MCF 10A (cell line): ENCODE measurements at regions not wholly inside any gene's neighbourhood (a gene's known extent, or its start where the extent isn't known, plus 50 kb on each side); places are given as distances from the start of the nearest gene placed in this dataset.

Experiments
- BruUV-seq: library from RNA; stranded (reverse); fragments of 400-500 nt; replicated peaks from 2 replicates; lab custom pipeline; 2021; lab: Mats Ljungman, UMichigan
- CTCF ChIA-PET: fragments of 300-600 bp; sonication (Branson Sonifier 250); formaldehyde crosslinking; extraction: SDS; loops from one replicate; lab custom pipeline; 2021; ENCODE audit warnings: antibody characterized with exemption, inconsistent platforms; lab: Yijun Ruan, JAX
- POLR2A ChIA-PET: fragments of 300-600, 350-650 bp; sonication (Branson Sonifier 250); formaldehyde crosslinking; extraction: SDS; loops from one replicate; lab custom pipeline; 2020; ENCODE audit warnings: antibody characterized with exemption, inconsistent platforms; lab: Yijun Ruan, JAX
- DNase-seq: peaks from one replicate; pipeline ENCODE4 v3.0.0-alpha.2; 2018; ENCODE audit not compliant: unreplicated experiment
- H3K27ac Mint-ChIP-seq: one replicate; pipeline ENCODE4 v1.8.0; 2022; ENCODE audit warnings: mild to moderate bottlenecking, low read depth, mixed read lengths; ENCODE audit not compliant: unreplicated experiment
- H3K27me3 Mint-ChIP-seq: one replicate; pipeline ENCODE4 v1.8.0; 2022; ENCODE audit warnings: mixed read lengths; ENCODE audit not compliant: insufficient read depth, unreplicated experiment
- H3K36me3 Mint-ChIP-seq: one replicate; pipeline ENCODE4 v1.8.0; 2022; ENCODE audit warnings: mild to moderate bottlenecking, moderate library complexity, mixed read lengths; ENCODE audit not compliant: insufficient read depth, unreplicated experiment
- H3K4me1 Mint-ChIP-seq: one replicate; pipeline ENCODE4 v1.8.0; 2022; ENCODE audit warnings: mixed read lengths; ENCODE audit not compliant: insufficient read depth, unreplicated experiment
- H3K4me3 Mint-ChIP-seq: one replicate; pipeline ENCODE4 v1.8.0; 2022; ENCODE audit warnings: mild to moderate bottlenecking, moderate library complexity, mixed read lengths; ENCODE audit not compliant: unreplicated experiment
- H3K9me3 Mint-ChIP-seq: one replicate; pipeline ENCODE4 v1.8.0; 2022; ENCODE audit warnings: mixed read lengths; ENCODE audit not compliant: unreplicated experiment
- CTCF ChIP-seq: fragments of 200-600 bp; IDR thresholded peaks from one replicate; pipeline ENCODE4 v1.8.0; 2022; ENCODE audit warnings: antibody characterized with exemption, mild to moderate bottlenecking; ENCODE audit not compliant: unreplicated experiment
- intact Hi-C: fragments of 100-400 bp; cut with micrococcal nuclease; formaldehyde crosslinking; loops from 2 replicates; pipeline ENCODE4 v1.14.1; 2022

- H3K4me3 Mint-ChIP-seq: peak overlapping the region; percentile 86
- BruUV-seq: no TSS peak
- H3K27ac Mint-ChIP-seq: peak overlapping the region; percentile 68
- peaks cover 20% of the 10 kb centered on the region for H3K36me3 Mint-ChIP-seq
- ChIA-PET CTCF (interaction anchor here (1.7 kb wide), 1 partner anchor 11 kb away, joined by 7 read pairs; no protein-coding TSS in a partner anchor), POLR2A (interaction anchor here (0.6 to 0.7 kb wide), 3 partner anchors 63 to 460 kb away, joined by 3 read pairs; no protein-coding TSS in a partner anchor)
- no peaks in the 10 kb centered on the region for H3K9me3 Mint-ChIP-seq
- H3K4me1 Mint-ChIP-seq: peaks cover 13% of the 10 kb centered on the region
- no peaks in the 10 kb centered on the region for H3K27me3 Mint-ChIP-seq
- TF ChIP-seq CTCF: no peak
- intact Hi-C loops: no loop called here
- DNase-seq: no peak
These were observed 60.4 kb downstream of the SMUG1 start for GRCh38 chr12:54128416-54128815.

GRCh38 chr12:54129028-54129903 is 59.5 kb downstream of the SMUG1 start:
- H3K27me3 Mint-ChIP-seq: no peaks in the 10 kb centered on the region
- H3K4me3 Mint-ChIP-seq: no peak overlapping the region
- H3K27ac Mint-ChIP-seq: peak overlapping the region; percentile 68
- TF ChIP-seq CTCF: no peak
- no TSS peak for BruUV-seq
- intact Hi-C loops: no loop called here
- peaks cover 13% of the 10 kb centered on the region for H3K4me1 Mint-ChIP-seq
- CTCF ChIA-PET: interaction anchor here (1.7 kb wide), 1 partner anchor 10 kb away, joined by 7 read pairs; no protein-coding TSS in a partner anchor
- H3K36me3 Mint-ChIP-seq: peaks cover 20% of the 10 kb centered on the region
- DNase-seq: no peak
- POLR2A ChIA-PET: interaction anchor here (0.6 kb wide), 2 partner anchors 98 to 461 kb away, joined by 3 read pairs; no protein-coding TSS in a partner anchor
- H3K9me3 Mint-ChIP-seq: no peaks in the 10 kb centered on the region
